ENCODE measurements at regions not wholly inside any gene's neighbourhood (a gene's known extent, or its start where the extent isn't known, plus 50 kb on each side); places are given as distances from the start of the nearest gene placed in this dataset.

- H3K27ac ChIP-seq (ENCODE audit: extremely low read depth, low read depth, low read length): no peak overlapping the region
- no peak overlapping the region for H3K4me2 ChIP-seq (ENCODE audit: insufficient read depth, low read length)
- intact Hi-C loops (cut with micrococcal nuclease) (loop anchor here (5.0 kb wide), 1 partner anchor 126 kb away; no protein-coding TSS in a partner anchor), in situ Hi-C loops (cut with MboI) (no loop called here)
- ChIA-PET POLR2A (no interaction called here), CTCF (ENCODE audit: low intra/inter-chr PET ratio) (no interaction called here)
- H3K27me3 ChIP-seq (ENCODE audit: control insufficient read depth in 2 of 2, insufficient read depth in 2 of 2, low read length in 2 of 2): no peaks in the 10 kb centered on the region
- H3K79me2 ChIP-seq (ENCODE audit: control insufficient read depth, insufficient read depth, low read length): no peaks in the 10 kb centered on the region
- no peaks in the 10 kb centered on the region for H3K4me1 ChIP-seq (replicated peaks in 1 of 2; ENCODE audit: control insufficient read depth in 2 of 2, insufficient read depth in 2 of 2, low read length in 2 of 2)
- WGBS (ENCODE audit: insufficient coverage, low coverage, missing lambda C conversion rate): 22% methylated on average over 1 of the region's 1 CpG
- H4K20me1 ChIP-seq (replicated peaks; ENCODE audit: control insufficient read depth, insufficient read depth, low read length): no peaks in the 10 kb centered on the region
- no peak overlapping the region for H2AFZ ChIP-seq (ENCODE audit: low read depth, low read length)
- no peak overlapping the region for H3K9ac ChIP-seq (ENCODE audit: insufficient read depth in 1 of 2, low read depth in 2 of 2, low read length in 2 of 2)
- FAIRE-seq (no peak), ATAC-seq (no peak), DNase-seq (ENCODE audit: extremely low read depth in 1 of 4, low spot score in 3 of 4) (no peak)
- no peak for TF ChIP-seq ELK1 (CRISPR knock-in tag; IDR thresholded peaks at IDR 0.05)
- TF ChIP-seq YY1 (IDR thresholded peaks at IDR 0.05; ENCODE audit: borderline replicate concordance in 1 of 3, control insufficient read depth in 1 of 3, extremely low read depth in 1 of 3, insufficient read depth in 3 of 3, insufficient read length in 1 of 3, insufficient replicate concordance in 2 of 3, low read depth in 1 of 3, low read length in 2 of 3): no peak
- no peaks in the 10 kb centered on the region for H3K9me1 ChIP-seq (ENCODE audit: control insufficient read depth, insufficient read depth, low read length)
- no peak overlapping the region for H3K4me3 ChIP-seq
- no peaks in the 10 kb centered on the region for H3K9me3 ChIP-seq (replicated peaks; ENCODE audit: control insufficient read depth, insufficient read depth, low read depth, low read length)
- H3K36me3 ChIP-seq (ENCODE audit: control insufficient read depth, insufficient read depth, low read length): no peaks in the 10 kb centered on the region
- BruUV-seq (replicated peaks): no TSS peak
Observed at GRCh38 chr12:24600996-24601395, 347.9 kb downstream of the BCAT1 start.

- FAIRE-seq (no peak), DNase-seq (ENCODE audit: extremely low read depth in 1 of 4, low spot score in 3 of 4) (no peak), ATAC-seq (no peak)
- Histone ChIP-seq H3K4me2 (ENCODE audit: insufficient read depth, low read length) (no peak overlapping the region), H3K27me3 (ENCODE audit: control insufficient read depth in 2 of 2, insufficient read depth in 2 of 2, low read length in 2 of 2) (no peaks in the 10 kb centered on the region), H3K36me3 (ENCODE audit: control insufficient read depth, insufficient read depth, low read length) (no peaks in the 10 kb centered on the region), H3K4me3 (no peak overlapping the region), H3K4me1 (replicated peaks in 1 of 2; ENCODE audit: control insufficient read depth in 2 of 2, insufficient read depth in 2 of 2, low read length in 2 of 2) (no peaks in the 10 kb centered on the region), H4K20me1 (replicated peaks; ENCODE audit: control insufficient read depth, insufficient read depth, low read length) (no peaks in the 10 kb centered on the region), H2AFZ (ENCODE audit: low read depth, low read length) (no peak overlapping the region), H3K9me3 (replicated peaks; ENCODE audit: control insufficient read depth, insufficient read depth, low read depth, low read length) (no peaks in the 10 kb centered on the region), H3K27ac (ENCODE audit: extremely low read depth, low read depth, low read length) (no peak overlapping the region), H3K9me1 (ENCODE audit: control insufficient read depth, insufficient read depth, low read length) (no peaks in the 10 kb centered on the region), H3K9ac (ENCODE audit: insufficient read depth in 1 of 2, low read depth in 2 of 2, low read length in 2 of 2) (no peak overlapping the region), H3K79me2 (ENCODE audit: control insufficient read depth, insufficient read depth, low read length) (no peaks in the 10 kb centered on the region)
- ChIA-PET POLR2A (no interaction called here), CTCF (ENCODE audit: low intra/inter-chr PET ratio) (no interaction called here)
- in situ Hi-C loops (cut with MboI) (no loop called here), intact Hi-C loops (cut with micrococcal nuclease) (loop anchor here (5.0 kb wide), 1 partner anchor 127 kb away; no protein-coding TSS in a partner anchor)
- no TSS peak for BruUV-seq (replicated peaks)
- WGBS (ENCODE audit: insufficient coverage, low coverage, missing lambda C conversion rate): 4% methylated on average over 4 of the region's 4 CpGs
- TF ChIP-seq MLX (CRISPR knock-in tag; conservative IDR thresholded peaks at IDR 0.05) (no peak), TGIF2 (CRISPR knock-in tag; IDR thresholded peaks at IDR 0.05) (no peak), ZNF699 (CRISPR knock-in tag; IDR thresholded peaks at IDR 0.05; ENCODE audit: insufficient replicate concordance) (no peak), BRD4 (IDR thresholded peaks at IDR 0.05) (no peak), PRMT5 (CRISPR knock-in tag; IDR thresholded peaks at IDR 0.05) (no peak), PCBP1 (IDR thresholded peaks at IDR 0.05; ENCODE audit: low read depth, low read length, poor library complexity, severe bottlenecking) (no peak), PHF20 (IDR thresholded peaks at IDR 0.05; ENCODE audit: partially characterized antibody) (no peak), MYNN (IDR thresholded peaks at IDR 0.05) (no peak), MYNN (CRISPR knock-in tag; IDR thresholded peaks at IDR 0.05) (no peak), SMAD4 (CRISPR knock-in tag; conservative IDR thresholded peaks at IDR 0.05) (no peak), CBFA2T3 (IDR thresholded peaks at IDR 0.05) (no peak), NONO (IDR thresholded peaks at IDR 0.05; ENCODE audit: low read depth in 2 of 2, low read length in 1 of 2) (no peak)
- TF ChIP-seq, protein P1, sequence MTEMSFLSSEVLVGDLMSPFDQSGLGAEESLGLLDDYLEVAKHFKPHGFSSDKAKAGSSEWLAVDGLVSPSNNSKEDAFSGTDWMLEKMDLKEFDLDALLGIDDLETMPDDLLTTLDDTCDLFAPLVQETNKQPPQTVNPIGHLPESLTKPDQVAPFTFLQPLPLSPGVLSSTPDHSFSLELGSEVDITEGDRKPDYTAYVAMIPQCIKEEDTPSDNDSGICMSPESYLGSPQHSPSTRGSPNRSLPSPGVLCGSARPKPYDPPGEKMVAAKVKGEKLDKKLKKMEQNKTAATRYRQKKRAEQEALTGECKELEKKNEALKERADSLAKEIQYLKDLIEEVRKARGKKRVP (CRISPR knock-in tag; IDR thresholded peaks at IDR 0.05): no peak
Observed at GRCh38 chr12:24600551-24600950, 348.4 kb downstream of the BCAT1 start.
